ENCODE measurements at regions not wholly inside any gene's neighbourhood (a gene's known extent, or its start where the extent isn't known, plus 50 kb on each side); places are given as distances from the start of the nearest gene placed in this dataset.

DNA sequence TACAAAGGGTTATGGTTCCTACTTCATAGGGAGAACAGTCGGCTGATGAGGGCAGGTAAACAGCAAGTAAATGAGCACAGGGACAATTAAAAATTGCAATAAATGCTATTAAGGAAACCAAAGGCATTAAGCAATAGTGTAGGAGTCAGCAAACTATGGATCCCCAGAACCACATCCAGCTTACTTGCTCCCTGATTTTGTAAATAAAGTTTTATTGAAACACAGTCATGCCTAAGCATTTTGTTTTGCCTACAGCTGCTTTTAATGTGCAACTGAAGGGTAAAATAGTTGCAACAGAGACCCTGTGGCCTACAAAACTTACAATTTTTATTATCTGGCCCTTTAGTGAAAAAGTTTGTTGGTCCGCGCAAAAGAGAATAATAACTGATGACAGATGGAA is 351.2 kb upstream of the NR2F2 start:
- TF ChIP-seq, protein P1, sequence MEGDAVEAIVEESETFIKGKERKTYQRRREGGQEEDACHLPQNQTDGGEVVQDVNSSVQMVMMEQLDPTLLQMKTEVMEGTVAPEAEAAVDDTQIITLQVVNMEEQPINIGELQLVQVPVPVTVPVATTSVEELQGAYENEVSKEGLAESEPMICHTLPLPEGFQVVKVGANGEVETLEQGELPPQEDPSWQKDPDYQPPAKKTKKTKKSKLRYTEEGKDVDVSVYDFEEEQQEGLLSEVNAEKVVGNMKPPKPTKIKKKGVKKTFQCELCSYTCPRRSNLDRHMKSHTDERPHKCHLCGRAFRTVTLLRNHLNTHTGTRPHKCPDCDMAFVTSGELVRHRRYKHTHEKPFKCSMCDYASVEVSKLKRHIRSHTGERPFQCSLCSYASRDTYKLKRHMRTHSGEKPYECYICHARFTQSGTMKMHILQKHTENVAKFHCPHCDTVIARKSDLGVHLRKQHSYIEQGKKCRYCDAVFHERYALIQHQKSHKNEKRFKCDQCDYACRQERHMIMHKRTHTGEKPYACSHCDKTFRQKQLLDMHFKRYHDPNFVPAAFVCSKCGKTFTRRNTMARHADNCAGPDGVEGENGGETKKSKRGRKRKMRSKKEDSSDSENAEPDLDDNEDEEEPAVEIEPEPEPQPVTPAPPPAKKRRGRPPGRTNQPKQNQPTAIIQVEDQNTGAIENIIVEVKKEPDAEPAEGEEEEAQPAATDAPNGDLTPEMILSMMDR (CRISPR knock-in tag; IDR thresholded peaks at IDR 0.05): no peak
- no peak for TF ChIP-seq FOXO1 (CRISPR knock-in tag; IDR thresholded peaks at IDR 0.05)
